HuH-7 (cell line): ENCODE measurements at regions not wholly inside any gene's neighbourhood (a gene's known extent, or its start where the extent isn't known, plus 50 kb on each side); places are given as distances from the start of the nearest gene placed in this dataset.
A peak's percentile ranks its signal among the peaks of the same experiment; 100 is the strongest.
"Not testable (repeated sequence)": the region's sequence is repeated elsewhere in the genome, so short reads cannot be mapped to it uniquely, and the experiment has no call there.

Source experiments
- DNase-seq: peaks from one replicate; pipeline ENCODE4 v3.0.0; 2011; ENCODE audit warnings: low spot score

- DNase-seq, result no peak
Measured at GRCh38 chr6:63014290-63014689, 197.0 kb upstream of the FKBP1C start.

- no peak for DNase-seq
Measured at GRCh38 chr6:63022631-63023030, 188.6 kb upstream of the FKBP1C start.

GRCh38 chr6:63023726-63024125 lies 187.5 kb upstream of the FKBP1C start:
- DNase-seq, result no peak

GRCh38 chr6:63049216-63049615 lies 162.1 kb upstream of the FKBP1C start:
- no peak for DNase-seq

- DNase-seq, result not testable (repeated sequence)
Measured at GRCh38 chr6:63053206-63053605, 158.1 kb upstream of the FKBP1C start.

- DNase-seq, result no peak
Measured at GRCh38 chr6:63058601-63059000, 152.7 kb upstream of the FKBP1C start.

GRCh38 chr6:63063631-63064271 lies 147.5 kb upstream of the FKBP1C start:
- DNase-seq, result no peak

GRCh38 chr6:63066055-63066704 lies 145.1 kb upstream of the FKBP1C start:
- peak; percentile 6 for DNase-seq

- no peak for DNase-seq
Measured at GRCh38 chr6:63094947-63095346, 116.3 kb upstream of the FKBP1C start.

GRCh38 chr6:63097222-63097621 lies 114.0 kb upstream of the FKBP1C start:
- no peak for DNase-seq

GRCh38 chr6:63098789-63099188 lies 112.5 kb upstream of the FKBP1C start:
- no peak for DNase-seq

- DNase-seq, result no peak
Measured at GRCh38 chr6:63099772-63100459, 111.4 kb upstream of the FKBP1C start.

GRCh38 chr6:63114610-63115211 lies 96.6 kb upstream of the FKBP1C start:
- no peak for DNase-seq

GRCh38 chr6:63121166-63121565 lies 90.1 kb upstream of the FKBP1C start:
- DNase-seq, result no peak

GRCh38 chr6:63140114-63140513 lies 71.2 kb upstream of the FKBP1C start:
- DNase-seq, result no peak

GRCh38 chr6:63140692-63141318 lies 70.5 kb upstream of the FKBP1C start:
- no peak for DNase-seq

GRCh38 chr6:63149730-63150129 lies 61.5 kb upstream of the FKBP1C start:
- DNase-seq, result no peak

GRCh38 chr6:63154535-63154934 lies 56.7 kb upstream of the FKBP1C start:
- DNase-seq, result no peak
